Fibroblast of skin of scalp (primary cell): ENCODE measurements at regions not wholly inside any gene's neighbourhood (a gene's known extent, or its start where the extent isn't known, plus 50 kb on each side); places are given as distances from the start of the nearest gene placed in this dataset.
A peak's percentile ranks its signal among the peaks of the same experiment; 100 is the strongest.
"Not testable (repeated sequence)": the region's sequence is repeated elsewhere in the genome, so short reads cannot be mapped to it uniquely, and the experiment has no call there.

Experiments used
- DNase-seq: peaks from one replicate; pipeline ENCODE4 v3.0.0-alpha.2; 2013

GRCh38 chr19:28463493-28464053 lies 749.4 kb downstream of the UQCRFS1 start:
- no peak for DNase-seq

GRCh38 chr19:28457620-28458019 lies 755.3 kb downstream of the UQCRFS1 start:
- DNase-seq: no peak

- no peak for DNase-seq
Observed at GRCh38 chr19:28456708-28457320, 756.1 kb downstream of the UQCRFS1 start.

GRCh38 chr19:28456252-28456651 lies 756.7 kb downstream of the UQCRFS1 start:
- no peak for DNase-seq

GRCh38 chr19:28454083-28454482 lies 758.9 kb downstream of the UQCRFS1 start:
- no peak for DNase-seq

GRCh38 chr19:28453420-28453819 lies 759.5 kb downstream of the UQCRFS1 start:
- DNase-seq: no peak

GRCh38 chr19:28449803-28450202 lies 763.1 kb downstream of the UQCRFS1 start:
- DNase-seq: no peak

- DNase-seq: no peak
Observed at GRCh38 chr19:28446511-28446910, 766.4 kb downstream of the UQCRFS1 start.

- DNase-seq: no peak
Observed at GRCh38 chr19:28445826-28446225, 767.1 kb downstream of the UQCRFS1 start.

GRCh38 chr19:28444362-28444761 lies 768.6 kb downstream of the UQCRFS1 start:
- DNase-seq: no peak

- DNase-seq: no peak
Observed at GRCh38 chr19:28443361-28443760, 769.6 kb downstream of the UQCRFS1 start.

GRCh38 chr19:28437390-28438346 lies 775.3 kb downstream of the UQCRFS1 start:
- DNase-seq: no peak

- no peak for DNase-seq
Observed at GRCh38 chr19:28436320-28436719, 776.6 kb downstream of the UQCRFS1 start.

GRCh38 chr19:28435551-28436271 lies 777.2 kb downstream of the UQCRFS1 start:
- no peak for DNase-seq

- not testable (repeated sequence) for DNase-seq
Observed at GRCh38 chr19:28434794-28435193, 778.2 kb downstream of the UQCRFS1 start.

GRCh38 chr19:28434365-28434764 lies 778.6 kb downstream of the UQCRFS1 start:
- not testable (repeated sequence) for DNase-seq

- peak; percentile 18 for DNase-seq
Observed at GRCh38 chr19:28433166-28433565, 779.8 kb downstream of the UQCRFS1 start.

- no peak for DNase-seq
Observed at GRCh38 chr19:28430214-28430613, 782.7 kb downstream of the UQCRFS1 start.

GRCh38 chr19:28429356-28429755 lies 783.6 kb downstream of the UQCRFS1 start:
- DNase-seq: no peak

- DNase-seq: no peak
Observed at GRCh38 chr19:28428663-28429348, 784.1 kb downstream of the UQCRFS1 start.

GRCh38 chr19:28427376-28428083 lies 785.4 kb downstream of the UQCRFS1 start:
- peak; percentile 21 for DNase-seq
